ENCODE measurements at regions not wholly inside any gene's neighbourhood (a gene's known extent, or its start where the extent isn't known, plus 50 kb on each side); places are given as distances from the start of the nearest gene placed in this dataset.

- TF ChIP-seq GATA3 (IDR thresholded peaks at IDR 0.05; ENCODE audit: low read depth, low read length) (no peak), GATA2 (IDR thresholded peaks at IDR 0.05; ENCODE audit: low read depth, low read length) (no peak)
Observed at GRCh38 chr7:91771921-91772815, 108.3 kb downstream of the MTERF1 start.
